Stomach (tissue), 8 donors: ENCODE measurements at regions not wholly inside any gene's neighbourhood (a gene's known extent, or its start where the extent isn't known, plus 50 kb on each side); places are given as distances from the start of the nearest gene placed in this dataset.
A peak's percentile ranks its signal among the peaks of the same experiment; 100 is the strongest.

Experiments
- DNase-seq, 2 donors: peaks; one replicate each; pipeline versions ENCODE4 v3.0.0 to v3.0.0-alpha.2; 2013 to 2019
- H3K27ac ChIP-seq, 5 donors: fragments of 200-600 bp in 4 of 5; sonication (generic) in 4 of 5; one replicate each; pipeline ENCODE4 v1.5.1; 2013 to 2019; ENCODE audit warnings: mild to moderate bottlenecking in 1 of 5, moderate library complexity in 1 of 5
- H3K27me3 ChIP-seq, 3 donors: fragments of 200-600 bp; sonication (generic); one replicate each; pipeline ENCODE4 v1.5.1; 2017 to 2019; ENCODE audit warnings: mixed run types in 1 of 3
- H3K36me3 ChIP-seq, 4 donors: fragments of 200-600 bp; sonication (generic); 1 replicate in 3 of 4; 2 replicates in 1 of 4; pipeline ENCODE4 v1.5.1; 2016 to 2019
- H3K4me1 ChIP-seq, 4 donors: fragments of 200-600 bp; sonication (generic); one replicate each; pipeline ENCODE4 v1.5.1; 2016 to 2019
- H3K4me3 ChIP-seq, 4 donors: fragments of 200-600 bp; sonication (generic) in 3 of 4; one replicate each; pipeline ENCODE4 v1.5.1; 2016 to 2019; ENCODE audit warnings: mild to moderate bottlenecking in 1 of 4
- H3K9me3 ChIP-seq, 4 donors: fragments of 200-600 bp; sonication (generic); one replicate each; pipeline ENCODE4 v1.5.1; 2016 to 2019
- EP300 ChIP-seq: sonication (generic); formaldehyde crosslinking; IDR thresholded peaks from one replicate; pipeline ENCODE4 v1.6.1; 2017; ENCODE audit warnings: antibody characterized with exemption
- POLR2A ChIP-seq, 4 donors: fragments of 450-650 bp; IDR thresholded peaks; one replicate each; pipeline ENCODE4 v1.6.1; 2016; ENCODE audit warnings: antibody characterized with exemption in 4 of 4, control low read depth in 2 of 4, mild to moderate bottlenecking in 1 of 4, moderate library complexity in 1 of 4
- POLR2AphosphoS5 ChIP-seq, 3 donors: sonication (generic); formaldehyde crosslinking; IDR thresholded peaks; one replicate each; pipeline ENCODE4 v1.6.1; 2016; ENCODE audit warnings: antibody characterized with exemption in 3 of 3
- WGBS, 5 donors: extraction: QIAGEN DNeasy Blood & Tissue Kit in 3 of 5; methylation state at CpG; one replicate each; pipeline versions ENCODE4 v1.1.5 to v1.1.7; 2013 to 2018; 5-methylcytosine and 5-hydroxymethylcytosine counted together
- intact Hi-C: fragments of 100-400 bp; cut with DNase I; formaldehyde crosslinking; loops from one replicate; pipeline ENCODE4 v1.15.1; 2023; ENCODE audit warnings: low total_unique reads
- TF ChIP-seq, protein P1 (sequence below), 7 experiments: fragments of 450-650 bp in 4 of 7; fragments of 200-600 bp in 3 of 7; sonication (generic) in 3 of 7; IDR thresholded peaks; one replicate each; pipeline ENCODE4 v1.5.1; 2016 to 2019; ENCODE audit warnings: antibody characterized with exemption in 7 of 7, control low read depth in 2 of 7, mild to moderate bottlenecking in 1 of 7
- donor health status: healthy with polysubstance abuse.
- donor health status: Bipolar disorder and iron deficiency.
- donor health status: healthy.

DNA sequence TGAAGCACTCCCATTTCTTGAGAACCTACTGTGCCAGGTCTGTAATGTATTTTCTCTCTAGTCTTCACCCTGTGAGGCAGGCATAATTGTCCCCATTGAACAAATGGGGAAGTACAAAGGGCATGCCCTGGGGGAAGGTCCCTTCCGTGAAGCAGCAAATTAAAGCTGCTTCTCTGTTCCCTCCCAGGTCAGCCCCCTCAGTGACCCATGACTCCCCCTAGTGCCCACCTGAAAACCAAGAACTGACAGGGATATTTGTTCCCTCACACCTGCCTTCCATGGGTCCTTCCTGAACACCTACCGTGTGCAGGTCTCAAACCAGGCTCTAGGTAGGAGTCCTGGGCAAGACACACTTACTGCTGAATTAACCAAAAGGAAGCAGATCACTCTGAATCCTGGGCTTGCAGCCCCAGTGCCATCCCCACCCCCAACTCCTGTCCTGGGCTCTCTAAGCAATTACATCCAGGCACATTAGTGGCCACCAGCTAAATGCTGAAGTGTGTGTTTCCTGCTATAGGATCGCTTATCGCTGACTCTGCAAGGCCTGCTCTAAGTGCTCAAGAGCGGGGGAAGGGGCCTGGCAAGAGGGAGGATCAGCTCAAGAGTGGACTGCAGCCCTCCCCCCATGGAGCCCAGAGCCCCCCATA lies 254.8 kb downstream of the CDK5RAP2 start:
- Histone ChIP-seq H3K36me3 (no peaks in the 10 kb centered on the region), H3K27me3 (no peaks in the 10 kb centered on the region), H3K4me1 (no peaks in the 10 kb centered on the region), H3K27ac (no peak overlapping the region), H3K4me3 (no peak overlapping the region), H3K9me3 (peaks cover 0 to 2% (median 0%) of the 10 kb centered on the region in 4 donors)
- intact Hi-C loops = no loop called here
- DNase-seq = peak in 1 of 2 donors; percentile 18
- WGBS, 5 donors = 47 to 59% (median 53%) methylated on average over 5 of the region's 5 CpGs
- TF ChIP-seq, protein P1, sequence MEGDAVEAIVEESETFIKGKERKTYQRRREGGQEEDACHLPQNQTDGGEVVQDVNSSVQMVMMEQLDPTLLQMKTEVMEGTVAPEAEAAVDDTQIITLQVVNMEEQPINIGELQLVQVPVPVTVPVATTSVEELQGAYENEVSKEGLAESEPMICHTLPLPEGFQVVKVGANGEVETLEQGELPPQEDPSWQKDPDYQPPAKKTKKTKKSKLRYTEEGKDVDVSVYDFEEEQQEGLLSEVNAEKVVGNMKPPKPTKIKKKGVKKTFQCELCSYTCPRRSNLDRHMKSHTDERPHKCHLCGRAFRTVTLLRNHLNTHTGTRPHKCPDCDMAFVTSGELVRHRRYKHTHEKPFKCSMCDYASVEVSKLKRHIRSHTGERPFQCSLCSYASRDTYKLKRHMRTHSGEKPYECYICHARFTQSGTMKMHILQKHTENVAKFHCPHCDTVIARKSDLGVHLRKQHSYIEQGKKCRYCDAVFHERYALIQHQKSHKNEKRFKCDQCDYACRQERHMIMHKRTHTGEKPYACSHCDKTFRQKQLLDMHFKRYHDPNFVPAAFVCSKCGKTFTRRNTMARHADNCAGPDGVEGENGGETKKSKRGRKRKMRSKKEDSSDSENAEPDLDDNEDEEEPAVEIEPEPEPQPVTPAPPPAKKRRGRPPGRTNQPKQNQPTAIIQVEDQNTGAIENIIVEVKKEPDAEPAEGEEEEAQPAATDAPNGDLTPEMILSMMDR (IDR thresholded peaks at IDR 0.05) = no peak
- TF ChIP-seq POLR2A (IDR thresholded peaks at IDR 0.05) = no peak
- no peak for TF ChIP-seq EP300
- TF ChIP-seq POLR2AphosphoS5 (IDR thresholded peaks at IDR 0.05) = no peak

DNA sequence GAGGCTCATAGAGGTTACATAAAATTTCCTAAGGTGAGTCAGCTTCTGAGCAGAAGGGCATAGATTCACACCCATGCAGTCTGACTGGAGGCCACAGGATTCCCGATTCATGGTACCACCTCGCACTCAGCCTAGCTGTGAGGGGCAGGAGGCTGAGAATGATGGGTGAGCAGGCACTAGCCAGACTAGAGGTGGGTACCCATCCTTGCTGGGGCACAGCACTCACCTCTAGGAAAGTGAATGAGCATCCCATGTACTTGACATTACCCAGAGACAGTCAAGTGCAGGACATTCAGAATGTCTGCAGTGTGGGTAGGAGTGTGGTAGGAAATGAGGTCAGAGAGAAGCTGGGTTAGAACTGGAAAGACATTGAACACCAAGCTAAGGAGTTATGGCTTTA lies 255.5 kb downstream of the CDK5RAP2 start:
- H3K27ac ChIP-seq = no peak overlapping the region
- no peak for DNase-seq
- H3K36me3 ChIP-seq = no peaks in the 10 kb centered on the region
- no peak overlapping the region for H3K4me3 ChIP-seq
- TF ChIP-seq, protein P1 (IDR thresholded peaks at IDR 0.05) = no peak
- no peak for TF ChIP-seq POLR2AphosphoS5 (IDR thresholded peaks at IDR 0.05)
- no peaks in the 10 kb centered on the region for H3K9me3 ChIP-seq
- no peaks in the 10 kb centered on the region for H3K27me3 ChIP-seq
- intact Hi-C loops = no loop called here
- WGBS, 5 donors = 85 to 98% (median 95%) methylated on average over 2 of the region's 2 CpGs
- H3K4me1 ChIP-seq = no peaks in the 10 kb centered on the region

DNA sequence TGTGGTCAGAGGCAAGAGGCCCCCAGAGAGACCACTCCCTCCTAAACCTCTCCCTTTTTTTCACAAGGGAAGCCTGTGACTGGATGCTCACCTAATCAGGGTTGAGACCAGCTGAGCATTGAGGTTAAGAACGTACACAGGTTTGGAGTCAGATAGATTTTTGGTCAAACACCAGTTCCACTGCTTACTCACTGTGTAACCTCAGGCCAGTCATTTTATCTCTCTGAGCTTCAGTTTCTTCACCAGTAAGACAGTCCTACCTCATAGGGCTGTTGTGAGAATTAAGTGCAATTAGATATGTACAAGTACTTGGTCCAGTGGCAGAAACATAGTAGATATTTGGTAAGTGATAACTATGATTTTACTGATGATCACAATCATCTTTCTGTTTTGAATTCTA lies 256.8 kb downstream of the CDK5RAP2 start:
- H3K4me1 ChIP-seq = no peaks in the 10 kb centered on the region
- intact Hi-C loops = no loop called here
- H3K36me3 ChIP-seq = no peaks in the 10 kb centered on the region
- TF ChIP-seq EP300 = no peak
- TF ChIP-seq POLR2AphosphoS5 (IDR thresholded peaks at IDR 0.05) = no peak
- no peak for TF ChIP-seq POLR2A (IDR thresholded peaks at IDR 0.05)
- TF ChIP-seq, protein P1 (IDR thresholded peaks at IDR 0.05) = no peak
- no peaks in the 10 kb centered on the region for H3K9me3 ChIP-seq
- H3K4me3 ChIP-seq = no peak overlapping the region
- no peaks in the 10 kb centered on the region for H3K27me3 ChIP-seq
- no peak overlapping the region for H3K27ac ChIP-seq
- 48 to 81% (median 57%) methylated on average over 1 of the region's 1 CpG for WGBS, 5 donors
- DNase-seq = no peak

DNA sequence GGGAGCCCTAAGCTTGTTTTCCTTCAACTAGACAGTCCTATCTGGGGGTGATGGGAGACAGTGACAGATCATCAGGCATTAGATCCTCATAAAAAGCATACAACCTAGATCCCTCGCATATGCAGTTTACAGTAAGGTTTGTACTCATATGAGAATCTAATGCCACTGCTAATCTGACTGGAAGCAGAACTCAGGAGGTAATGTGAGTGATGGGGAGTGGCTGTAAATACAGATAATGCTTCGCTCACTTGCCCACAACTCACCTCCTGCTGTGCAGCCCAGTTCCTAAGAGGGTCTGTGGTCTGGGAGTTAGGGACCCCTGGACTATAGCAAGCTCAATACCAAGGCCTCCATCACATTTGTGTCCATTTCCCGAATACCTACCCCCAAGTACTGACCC lies 260.5 kb downstream of the CDK5RAP2 start:
- H3K4me1 ChIP-seq = no peaks in the 10 kb centered on the region
- WGBS, 5 donors = 65 to 77% (median 76%) methylated on average over 3 of the region's 3 CpGs
- H3K27ac ChIP-seq = no peak overlapping the region
- no peaks in the 10 kb centered on the region for H3K27me3 ChIP-seq
- intact Hi-C loops = no loop called here
- no peak for DNase-seq
- peaks cover 0 to 4% (median under 1%) of the 10 kb centered on the region in 4 donors for H3K9me3 ChIP-seq
- no peak overlapping the region for H3K4me3 ChIP-seq
- TF ChIP-seq, protein P1 (IDR thresholded peaks at IDR 0.05) = no peak
- no peak for TF ChIP-seq EP300
- no peak for TF ChIP-seq POLR2A (IDR thresholded peaks at IDR 0.05)
- no peaks in the 10 kb centered on the region for H3K36me3 ChIP-seq
